Natural killer cell (primary cell): ENCODE measurements at regions not wholly inside any gene's neighbourhood (a gene's known extent, or its start where the extent isn't known, plus 50 kb on each side); places are given as distances from the start of the nearest gene placed in this dataset.

Experiments
- ATAC-seq, 3 donors: fragments of 150-1000 bp in 2 of 3; fragments of 200-7000 bp in 1 of 3; cut with Tn5 transposase; 1 replicate in 1 of 3; 2 replicates in 2 of 3; pipeline ENCODE4 v1.10.0; 2021; ENCODE audit warnings: mild to moderate bottlenecking in 2 of 3, moderate library complexity in 2 of 3
- DNase-seq, 2 donors: peaks; one replicate each; pipeline versions ENCODE4 v3.0.0 to v3.0.0-alpha.2; 2013 to 2021; ENCODE audit warnings: mixed read lengths in 1 of 2
- H3K27ac ChIP-seq: one replicate; pipeline ENCODE4 v1.5.1; 2013; ENCODE audit warnings: mild to moderate bottlenecking, low read length
- H3K27me3 ChIP-seq: one replicate; pipeline ENCODE4 v1.6.1; 2013; ENCODE audit warnings: low read length; ENCODE audit not compliant: control insufficient read depth, insufficient read depth
- H3K36me3 ChIP-seq: one replicate; pipeline ENCODE4 v1.6.1; 2013; ENCODE audit warnings: low read length; ENCODE audit not compliant: control insufficient read depth, insufficient read depth
- H3K4me1 ChIP-seq: one replicate; pipeline ENCODE4 v1.6.1; 2013; ENCODE audit warnings: low read length; ENCODE audit not compliant: control insufficient read depth, insufficient read depth
- H3K4me3 ChIP-seq: one replicate; pipeline ENCODE4 v1.5.1; 2013; ENCODE audit warnings: low read length
- H3K9me3 ChIP-seq: one replicate; pipeline ENCODE4 v1.6.1; 2013; ENCODE audit warnings: low read length; ENCODE audit not compliant: control insufficient read depth, insufficient read depth
- H3K27ac Mint-ChIP-seq, 2 donors: one replicate each; pipeline ENCODE4 v1.8.0; 2022; ENCODE audit warnings: mild to moderate bottlenecking in 2 of 2, mixed read lengths in 2 of 2, moderate library complexity in 1 of 2
- H3K27me3 Mint-ChIP-seq, 2 donors: one replicate each; pipeline ENCODE4 v1.8.0; 2022; ENCODE audit warnings: low read depth in 2 of 2, mixed read lengths in 2 of 2
- H3K36me3 Mint-ChIP-seq: one replicate; pipeline ENCODE4 v1.8.0; 2022; ENCODE audit warnings: mixed read lengths
- H3K4me1 Mint-ChIP-seq, 2 donors: one replicate each; pipeline ENCODE4 v1.8.0; 2022; ENCODE audit warnings: mixed read lengths in 2 of 2
- H3K4me3 Mint-ChIP-seq: one replicate; pipeline ENCODE4 v1.8.0; 2022; ENCODE audit warnings: mild to moderate bottlenecking, moderate library complexity, mixed read lengths
- H3K9me3 Mint-ChIP-seq, 2 donors: one replicate each; pipeline ENCODE4 v1.8.0; 2022; ENCODE audit warnings: mixed read lengths in 2 of 2
- CTCF ChIP-seq: fragments of 200-600 bp; IDR thresholded peaks from one replicate; pipeline ENCODE4 v1.8.0; 2022; ENCODE audit warnings: antibody characterized with exemption
- WGBS: methylation state at CpG from one replicate; pipeline ENCODE4 v1.1.7; 2013; ENCODE audit warnings: missing lambda C conversion rate; ENCODE audit not compliant: insufficient coverage; 5-methylcytosine and 5-hydroxymethylcytosine counted together
- intact Hi-C: fragments of 100-400 bp; cut with micrococcal nuclease; formaldehyde crosslinking; loops from one replicate; pipeline ENCODE4 v1.14.2; 2022

GRCh38 chr2:12267042-12267441 is 449.7 kb upstream of the TRIB2 start:
- DNase-seq = no peak
- peaks cover 0 to 8% of the 10 kb centered on the region in 2 donors for H3K27me3 Mint-ChIP-seq
- no peak overlapping the region for H3K4me3 ChIP-seq

DNA sequence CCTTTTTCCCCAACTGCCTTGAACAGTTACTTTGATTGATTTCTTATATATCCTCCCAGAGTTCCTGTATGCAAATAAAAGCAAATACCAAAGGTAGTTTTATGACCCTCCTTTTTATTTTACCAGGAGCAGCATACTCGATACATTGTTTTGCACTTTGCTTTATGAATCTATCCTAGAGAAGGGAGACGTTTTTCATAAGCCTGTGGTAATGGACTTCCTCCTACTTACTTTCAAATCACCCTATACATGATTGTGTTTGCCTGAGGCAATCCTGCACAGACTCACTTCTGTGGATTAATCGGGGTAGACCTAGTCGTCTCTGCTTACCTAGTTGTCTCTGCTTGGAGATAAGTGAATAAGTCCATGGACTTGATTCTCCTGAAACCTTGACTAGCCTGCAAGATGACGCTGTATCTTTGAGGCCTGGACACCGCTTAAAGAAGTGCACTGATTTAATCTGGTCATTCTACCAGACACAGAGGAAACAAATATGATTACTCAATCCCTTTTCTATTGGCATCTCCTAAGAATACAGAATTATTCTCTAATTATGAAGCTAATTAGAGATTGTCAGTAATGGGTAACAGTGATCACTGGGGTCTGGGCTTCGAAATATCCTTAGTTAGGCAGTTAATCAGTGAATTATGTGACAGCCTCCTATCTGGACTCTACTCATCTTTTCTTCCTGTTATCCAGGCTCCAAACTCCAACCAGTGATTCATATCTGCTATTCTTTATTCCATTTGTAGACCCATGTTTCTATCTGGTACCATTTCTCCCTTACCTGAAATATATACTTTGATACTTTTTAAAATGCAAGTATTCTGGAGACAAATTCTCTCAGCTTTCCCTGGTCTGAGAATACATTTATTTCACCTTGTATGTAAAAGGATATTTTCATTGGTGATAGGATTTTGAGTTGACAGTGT is 447.4 kb upstream of the TRIB2 start:
- Mint-ChIP-seq H3K4me1 (peaks cover 7 to 8% of the 10 kb centered on the region in 2 donors), H3K27me3 (peaks cover 0 to 21% of the 10 kb centered on the region in 2 donors), H3K36me3 (peaks cover 1% of the 10 kb centered on the region), H3K4me3 (no peak overlapping the region), H3K27ac (no peak overlapping the region), H3K9me3 (no peaks in the 10 kb centered on the region)
- 94% methylated on average over 6 of the region's 7 CpGs for WGBS
- no peaks in the 10 kb centered on the region for H3K4me1 ChIP-seq
- H3K27ac ChIP-seq = no peak overlapping the region
- intact Hi-C loops = no loop called here
- no peak overlapping the region for H3K4me3 ChIP-seq
- DNase-seq (no peak), ATAC-seq (no peak)
- no peaks in the 10 kb centered on the region for H3K27me3 ChIP-seq
- no peak for TF ChIP-seq CTCF
- no peaks in the 10 kb centered on the region for H3K9me3 ChIP-seq
- no peaks in the 10 kb centered on the region for H3K36me3 ChIP-seq

More at GRCh38 chr2:12267042-12267441, 449.7 kb upstream of the TRIB2 start:
- no peaks in the 10 kb centered on the region for H3K9me3 Mint-ChIP-seq
- no peaks in the 10 kb centered on the region for H3K9me3 ChIP-seq
- no peaks in the 10 kb centered on the region for H3K4me1 ChIP-seq
- intact Hi-C loops = no loop called here
- TF ChIP-seq CTCF = no peak
- H3K36me3 ChIP-seq = no peaks in the 10 kb centered on the region
- ATAC-seq = no peak
- H3K27ac Mint-ChIP-seq = no peak overlapping the region
- no peaks in the 10 kb centered on the region for H3K27me3 ChIP-seq
- H3K4me1 Mint-ChIP-seq = peaks cover 7 to 12% of the 10 kb centered on the region in 2 donors
- no peak overlapping the region for H3K4me3 Mint-ChIP-seq
- 80% methylated on average over 1 of the region's 3 CpGs for WGBS
- no peaks in the 10 kb centered on the region for H3K36me3 Mint-ChIP-seq
- H3K27ac ChIP-seq = no peak overlapping the region

DNA sequence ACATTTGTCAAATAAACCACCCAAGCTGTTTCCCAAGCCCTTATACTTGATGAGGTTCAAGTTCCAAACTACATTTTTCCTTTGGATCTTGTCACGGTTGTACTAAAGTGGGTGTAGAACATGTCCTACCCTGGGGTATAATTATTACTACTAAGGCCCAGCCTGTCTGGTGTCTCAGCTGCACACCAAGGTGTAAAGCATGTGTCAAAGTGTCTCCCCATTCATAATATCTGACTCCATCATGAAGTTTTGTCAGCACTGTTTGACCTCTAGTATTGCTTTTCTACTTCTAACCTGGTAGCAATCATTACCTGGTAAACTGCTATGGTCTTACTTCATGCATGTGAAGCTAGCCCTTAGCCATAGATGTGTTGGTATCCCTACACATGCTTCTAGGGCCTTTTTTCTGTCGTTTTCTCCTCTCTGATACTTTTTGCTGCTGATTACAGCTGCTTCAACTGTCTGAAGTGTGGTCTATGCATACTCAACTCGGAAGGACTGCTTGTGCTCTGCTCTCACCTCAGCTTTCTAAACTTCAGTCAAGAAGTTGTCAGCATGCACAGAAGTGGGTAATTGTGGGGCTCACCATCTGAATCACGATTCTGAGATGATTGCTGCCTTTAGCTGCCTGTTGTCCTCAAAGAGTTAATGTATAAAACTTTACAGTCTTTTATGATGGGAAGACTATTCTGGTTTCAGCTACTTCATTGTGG is 445.7 kb upstream of the TRIB2 start:
- peaks cover 7% of the 10 kb centered on the region for H3K36me3 Mint-ChIP-seq
- Histone ChIP-seq H3K4me1 (no peaks in the 10 kb centered on the region), H3K27ac (no peak overlapping the region), H3K27me3 (peaks cover 2% of the 10 kb centered on the region), H3K4me3 (no peak overlapping the region), H3K9me3 (no peaks in the 10 kb centered on the region), H3K36me3 (no peaks in the 10 kb centered on the region)
- ATAC-seq (no peak), DNase-seq (peak in 1 of 2 donors; percentile 14)
- 51% methylated on average over 3 of the region's 4 CpGs for WGBS
- intact Hi-C loops = no loop called here
- H3K4me1 Mint-ChIP-seq = peaks cover 6 to 7% of the 10 kb centered on the region in 2 donors
- TF ChIP-seq CTCF = no peak
- peaks cover 12 to 29% of the 10 kb centered on the region in 2 donors for H3K27me3 Mint-ChIP-seq
- peak overlapping the region; percentile 55 for H3K4me3 Mint-ChIP-seq
- no peaks in the 10 kb centered on the region for H3K9me3 Mint-ChIP-seq
- H3K27ac Mint-ChIP-seq = no peak overlapping the region
